Liver (tissue), 8 donors: ENCODE measurements at regions not wholly inside any gene's neighbourhood (a gene's known extent, or its start where the extent isn't known, plus 50 kb on each side); places are given as distances from the start of the nearest gene placed in this dataset.

Source experiments
- DNase-seq: peaks from one replicate; pipeline ENCODE4 v3.0.0-alpha.2; 2017; ENCODE audit warnings: low spot score
- H3K27ac ChIP-seq, 2 donors: one replicate each; pipeline ENCODE4 v1.7.0; 2013; ENCODE audit warnings: inconsistent platforms in 2 of 2, low read length in 2 of 2, control low read depth in 1 of 2, low read depth in 1 of 2, mild to moderate bottlenecking in 1 of 2
- H3K27me3 ChIP-seq, 4 donors: one replicate each; pipeline versions ENCODE4 v1.6.1 to v1.7.0; 2013; ENCODE audit warnings: low read length in 3 of 4, inconsistent platforms in 1 of 4, mild to moderate bottlenecking in 1 of 4, moderate library complexity in 1 of 4; ENCODE audit not compliant: control insufficient read depth in 4 of 4, insufficient read depth in 4 of 4
- H3K36me3 ChIP-seq, 4 donors: one replicate each; pipeline versions ENCODE4 v1.6.1 to v1.7.0; 2013; ENCODE audit warnings: low read length in 3 of 4, mild to moderate bottlenecking in 3 of 4, low read depth in 1 of 4, moderate library complexity in 1 of 4; ENCODE audit not compliant: control insufficient read depth in 4 of 4, insufficient read depth in 3 of 4
- H3K4me1 ChIP-seq, 4 donors: one replicate each; pipeline versions ENCODE4 v1.6.1 to v1.7.0; 2013; ENCODE audit warnings: low read length in 3 of 4, mild to moderate bottlenecking in 3 of 4, moderate library complexity in 1 of 4; ENCODE audit not compliant: control insufficient read depth in 4 of 4, insufficient read depth in 4 of 4
- H3K4me3 ChIP-seq, 3 donors: one replicate each; pipeline versions ENCODE4 v1.6.1 to v1.7.0; 2013; ENCODE audit warnings: low read length in 3 of 3, control low read depth in 1 of 3, low read depth in 1 of 3, mild to moderate bottlenecking in 1 of 3
- H3K9ac ChIP-seq, 2 donors: one replicate each; pipeline ENCODE4 v1.7.0; 2013; ENCODE audit warnings: low read length in 2 of 2, mild to moderate bottlenecking in 2 of 2, moderate library complexity in 2 of 2, control low read depth in 1 of 2, low read depth in 1 of 2
- H3K9me3 ChIP-seq, 4 donors: one replicate each; pipeline versions ENCODE4 v1.6.1 to v1.7.0; 2013; ENCODE audit warnings: low read length in 3 of 4; ENCODE audit not compliant: control insufficient read depth in 4 of 4
- CTCF ChIP-seq: fragments of 150-350 bp; IDR thresholded peaks from 2 replicates; pipeline ENCODE4 v1.5.1; 2017; ENCODE audit warnings: improper control_type of control experiment, low read depth, low read length; ENCODE audit not compliant: missing input control
- EGR1 ChIP-seq, 2 donors: IDR thresholded peaks; 2 replicates each; pipeline ENCODE4 v1.6.1; 2016 to 2018; ENCODE audit warnings: antibody characterized with exemption in 2 of 2, low read depth in 2 of 2
- FOXA1 ChIP-seq: IDR thresholded peaks from 2 replicates; pipeline ENCODE4 v1.6.1; 2016; ENCODE audit warnings: antibody characterized with exemption
- FOXA2 ChIP-seq: IDR thresholded peaks from 2 replicates; pipeline ENCODE4 v1.6.1; 2016; ENCODE audit warnings: antibody characterized with exemption
- GABPA ChIP-seq, 2 donors: IDR thresholded peaks in 1 of 2; conservative IDR thresholded peaks in 1 of 2; 2 replicates each; pipeline ENCODE4 v1.6.1; 2016; ENCODE audit warnings: antibody characterized with exemption in 2 of 2, mild to moderate bottlenecking in 1 of 2, moderate library complexity in 1 of 2
- HNF4G ChIP-seq: IDR thresholded peaks from 2 replicates; pipeline ENCODE4 v1.6.1; 2016; ENCODE audit warnings: antibody characterized with exemption
- JUND ChIP-seq, 2 donors: IDR thresholded peaks; 2 replicates each; pipeline ENCODE4 v1.6.1; 2016; ENCODE audit warnings: antibody characterized with exemption in 2 of 2
- MAX ChIP-seq: IDR thresholded peaks from 2 replicates; pipeline ENCODE4 v1.6.1; 2016; ENCODE audit warnings: antibody characterized with exemption
- NR2F2 ChIP-seq: IDR thresholded peaks from 2 replicates; pipeline ENCODE4 v1.6.1; 2016; ENCODE audit warnings: antibody characterized with exemption
- RAD21 ChIP-seq, 2 donors: IDR thresholded peaks; 2 replicates each; pipeline ENCODE4 v1.6.1; 2016; ENCODE audit warnings: antibody characterized with exemption in 2 of 2, mild to moderate bottlenecking in 2 of 2
- REST ChIP-seq: IDR thresholded peaks from 2 replicates; pipeline ENCODE4 v1.6.1; 2016; ENCODE audit warnings: antibody characterized with exemption, mild to moderate bottlenecking
- RXRA ChIP-seq, 2 donors: IDR thresholded peaks; 2 replicates each; pipeline ENCODE4 v1.6.1; 2017 to 2018; ENCODE audit warnings: antibody characterized with exemption in 2 of 2, mild to moderate bottlenecking in 1 of 2
- SP1 ChIP-seq: IDR thresholded peaks from 2 replicates; pipeline ENCODE4 v1.6.1; 2018; ENCODE audit warnings: antibody characterized with exemption, mild to moderate bottlenecking
- TAF1 ChIP-seq: conservative IDR thresholded peaks from 2 replicates; pipeline ENCODE4 v1.6.1; 2016; ENCODE audit warnings: antibody characterized with exemption, mild to moderate bottlenecking
- YY1 ChIP-seq: IDR thresholded peaks from 2 replicates; pipeline ENCODE4 v1.6.1; 2016; ENCODE audit warnings: antibody characterized with exemption, mild to moderate bottlenecking
- WGBS: extraction: QIAGEN DNeasy Blood & Tissue Kit; methylation state at CpG from one replicate; pipeline ENCODE4 v1.1.7; 2013; 5-methylcytosine and 5-hydroxymethylcytosine counted together
- TF ChIP-seq, protein P1 (sequence below): IDR thresholded peaks from 2 replicates; pipeline ENCODE4 v1.6.1; 2016; ENCODE audit warnings: antibody characterized with exemption
- TF ChIP-seq, protein P2 (sequence below): IDR thresholded peaks from 2 replicates; pipeline ENCODE4 v1.6.1; 2016; ENCODE audit warnings: antibody characterized with exemption
- donor health status: healthy.
- donor health status: healthy.
- donor health status: healthy.
- donor health status: healthy.
- donor health status: healthy.

GRCh38 chr4:33878710-33879109, 2365.6 kb downstream of the ARAP2 start:
- Histone ChIP-seq H3K9me3 (no peaks in the 10 kb centered on the region), H3K27me3 (no peaks in the 10 kb centered on the region), H3K4me1 (no peaks in the 10 kb centered on the region), H3K27ac (no peak overlapping the region), H3K4me3 (no peak overlapping the region), H3K36me3 (peaks cover 0 to 2% (median 0%) of the 10 kb centered on the region in 4 donors), H3K9ac (no peak overlapping the region)
- no peak for DNase-seq
- TF ChIP-seq MAX, result no peak

- H3K4me3 ChIP-seq, result no peak overlapping the region
- no peaks in the 10 kb centered on the region for H3K27me3 ChIP-seq
- no peaks in the 10 kb centered on the region for H3K4me1 ChIP-seq
- TF ChIP-seq MAX (no peak), EGR1 (IDR thresholded peaks at IDR 0.05; ENCODE audit: low read depth in 2 of 2) (no peak), HNF4G (no peak), TAF1 (no peak)
- H3K27ac ChIP-seq, result no peak overlapping the region
- no peak for DNase-seq
- peaks cover 0 to 2% (median 0%) of the 10 kb centered on the region in 4 donors for H3K36me3 ChIP-seq
- 73% methylated on average over 1 of the region's 1 CpG for WGBS
- no peaks in the 10 kb centered on the region for H3K9me3 ChIP-seq
- no peak overlapping the region for H3K9ac ChIP-seq
Observed at GRCh38 chr4:33881176-33881575, 2363.1 kb downstream of the ARAP2 start.

GRCh38 chr4:33882246-33882990, 2361.9 kb downstream of the ARAP2 start:
- no peaks in the 10 kb centered on the region for H3K4me1 ChIP-seq
- H3K27ac ChIP-seq, result no peak overlapping the region
- DNase-seq, result no peak
- 63% methylated on average over 4 of the region's 4 CpGs for WGBS
- no peaks in the 10 kb centered on the region for H3K27me3 ChIP-seq
- H3K9me3 ChIP-seq, result no peaks in the 10 kb centered on the region
- TF ChIP-seq FOXA2 (no peak), MAX (no peak), HNF4G (no peak), EGR1 (IDR thresholded peaks at IDR 0.05; ENCODE audit: low read depth in 2 of 2) (no peak), CTCF (no peak), RAD21 (IDR thresholded peaks at IDR 0.05) (no peak), SP1 (no peak), NR2F2 (no peak), JUND (IDR thresholded peaks at IDR 0.05) (no peak), RXRA (IDR thresholded peaks at IDR 0.05) (no peak), GABPA (IDR thresholded peaks at IDR 0.05 in 1 of 2, conservative IDR thresholded peaks at IDR 0.05 in 1 of 2) (no peak), TAF1 (no peak), FOXA1 (no peak), REST (no peak), YY1 (no peak)
- TF ChIP-seq, protein P1, sequence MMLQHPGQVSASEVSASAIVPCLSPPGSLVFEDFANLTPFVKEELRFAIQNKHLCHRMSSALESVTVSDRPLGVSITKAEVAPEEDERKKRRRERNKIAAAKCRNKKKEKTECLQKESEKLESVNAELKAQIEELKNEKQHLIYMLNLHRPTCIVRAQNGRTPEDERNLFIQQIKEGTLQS, result no peak
- TF ChIP-seq, protein P2, sequence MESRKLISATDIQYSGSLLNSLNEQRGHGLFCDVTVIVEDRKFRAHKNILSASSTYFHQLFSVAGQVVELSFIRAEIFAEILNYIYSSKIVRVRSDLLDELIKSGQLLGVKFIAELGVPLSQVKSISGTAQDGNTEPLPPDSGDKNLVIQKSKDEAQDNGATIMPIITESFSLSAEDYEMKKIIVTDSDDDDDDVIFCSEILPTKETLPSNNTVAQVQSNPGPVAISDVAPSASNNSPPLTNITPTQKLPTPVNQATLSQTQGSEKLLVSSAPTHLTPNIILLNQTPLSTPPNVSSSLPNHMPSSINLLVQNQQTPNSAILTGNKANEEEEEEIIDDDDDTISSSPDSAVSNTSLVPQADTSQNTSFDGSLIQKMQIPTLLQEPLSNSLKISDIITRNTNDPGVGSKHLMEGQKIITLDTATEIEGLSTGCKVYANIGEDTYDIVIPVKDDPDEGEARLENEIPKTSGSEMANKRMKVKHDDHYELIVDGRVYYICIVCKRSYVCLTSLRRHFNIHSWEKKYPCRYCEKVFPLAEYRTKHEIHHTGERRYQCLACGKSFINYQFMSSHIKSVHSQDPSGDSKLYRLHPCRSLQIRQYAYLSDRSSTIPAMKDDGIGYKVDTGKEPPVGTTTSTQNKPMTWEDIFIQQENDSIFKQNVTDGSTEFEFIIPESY, result no peak
- no peak overlapping the region for H3K9ac ChIP-seq
- H3K4me3 ChIP-seq, result no peak overlapping the region
- H3K36me3 ChIP-seq, result peaks cover 0 to 2% (median 0%) of the 10 kb centered on the region in 4 donors
